Natural killer cell (primary cell): ENCODE measurements at regions not wholly inside any gene's neighbourhood (a gene's known extent, or its start where the extent isn't known, plus 50 kb on each side); places are given as distances from the start of the nearest gene placed in this dataset.

Experiments used
- ATAC-seq, 3 donors: fragments of 150-1000 bp in 2 of 3; fragments of 200-7000 bp in 1 of 3; cut with Tn5 transposase; 1 replicate in 1 of 3; 2 replicates in 2 of 3; pipeline ENCODE4 v1.10.0; 2021; ENCODE audit warnings: mild to moderate bottlenecking in 2 of 3, moderate library complexity in 2 of 3
- DNase-seq, 2 donors: peaks; one replicate each; pipeline versions ENCODE4 v3.0.0 to v3.0.0-alpha.2; 2013 to 2021; ENCODE audit warnings: mixed read lengths in 1 of 2
- H3K27ac ChIP-seq: one replicate; pipeline ENCODE4 v1.5.1; 2013; ENCODE audit warnings: mild to moderate bottlenecking, low read length
- H3K27me3 ChIP-seq: one replicate; pipeline ENCODE4 v1.6.1; 2013; ENCODE audit warnings: low read length; ENCODE audit not compliant: control insufficient read depth, insufficient read depth
- H3K36me3 ChIP-seq: one replicate; pipeline ENCODE4 v1.6.1; 2013; ENCODE audit warnings: low read length; ENCODE audit not compliant: control insufficient read depth, insufficient read depth
- H3K4me1 ChIP-seq: one replicate; pipeline ENCODE4 v1.6.1; 2013; ENCODE audit warnings: low read length; ENCODE audit not compliant: control insufficient read depth, insufficient read depth
- H3K4me3 ChIP-seq: one replicate; pipeline ENCODE4 v1.5.1; 2013; ENCODE audit warnings: low read length
- H3K9me3 ChIP-seq: one replicate; pipeline ENCODE4 v1.6.1; 2013; ENCODE audit warnings: low read length; ENCODE audit not compliant: control insufficient read depth, insufficient read depth
- H3K27ac Mint-ChIP-seq, 2 donors: one replicate each; pipeline ENCODE4 v1.8.0; 2022; ENCODE audit warnings: mild to moderate bottlenecking in 2 of 2, mixed read lengths in 2 of 2, moderate library complexity in 1 of 2
- H3K27me3 Mint-ChIP-seq, 2 donors: one replicate each; pipeline ENCODE4 v1.8.0; 2022; ENCODE audit warnings: low read depth in 2 of 2, mixed read lengths in 2 of 2
- H3K36me3 Mint-ChIP-seq: one replicate; pipeline ENCODE4 v1.8.0; 2022; ENCODE audit warnings: mixed read lengths
- H3K4me1 Mint-ChIP-seq, 2 donors: one replicate each; pipeline ENCODE4 v1.8.0; 2022; ENCODE audit warnings: mixed read lengths in 2 of 2
- H3K4me3 Mint-ChIP-seq: one replicate; pipeline ENCODE4 v1.8.0; 2022; ENCODE audit warnings: mild to moderate bottlenecking, moderate library complexity, mixed read lengths
- H3K9me3 Mint-ChIP-seq, 2 donors: one replicate each; pipeline ENCODE4 v1.8.0; 2022; ENCODE audit warnings: mixed read lengths in 2 of 2
- CTCF ChIP-seq: fragments of 200-600 bp; IDR thresholded peaks from one replicate; pipeline ENCODE4 v1.8.0; 2022; ENCODE audit warnings: antibody characterized with exemption
- WGBS: methylation state at CpG from one replicate; pipeline ENCODE4 v1.1.7; 2013; ENCODE audit warnings: missing lambda C conversion rate; ENCODE audit not compliant: insufficient coverage; 5-methylcytosine and 5-hydroxymethylcytosine counted together
- intact Hi-C: fragments of 100-400 bp; cut with micrococcal nuclease; formaldehyde crosslinking; loops from one replicate; pipeline ENCODE4 v1.14.2; 2022

DNA sequence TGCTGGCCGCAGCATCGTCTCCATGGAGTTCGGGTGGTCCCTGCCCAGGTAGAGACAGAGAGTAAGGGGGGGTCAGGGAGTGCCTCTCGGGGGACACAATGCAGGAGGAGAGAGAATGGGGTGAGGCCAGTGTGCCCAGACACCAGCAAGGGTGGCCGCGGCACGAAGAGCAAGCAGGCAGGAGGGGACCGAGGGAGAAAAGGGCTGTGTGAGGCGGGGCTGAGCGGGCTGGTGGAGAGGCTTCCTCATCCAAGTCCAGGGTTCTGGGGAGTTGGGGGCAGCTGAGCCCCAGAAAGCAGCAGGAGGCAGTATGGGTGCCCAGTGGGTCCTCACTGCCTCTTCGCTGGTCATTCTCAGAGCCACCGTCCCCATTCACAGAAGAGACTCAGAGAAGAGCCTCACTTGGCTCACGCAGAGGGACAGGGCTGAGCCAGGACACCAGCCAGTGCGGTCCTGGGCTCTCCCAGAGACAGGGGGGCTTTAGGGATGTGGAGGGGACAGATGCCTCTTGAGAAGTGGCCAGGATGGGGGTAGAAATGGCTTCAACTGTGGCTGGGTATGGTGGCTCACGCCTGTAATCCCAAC is 78.9 kb downstream of the MICALL2 start:
- ATAC-seq: no peak
- WGBS: 85% methylated on average over 15 of the region's 15 CpGs
- Mint-ChIP-seq H3K36me3 (no peaks in the 10 kb centered on the region), H3K27me3 (peaks cover 0 to 7% of the 10 kb centered on the region in 2 donors), H3K9me3 (peaks cover 3 to 5% of the 10 kb centered on the region in 2 donors), H3K4me1 (no peaks in the 10 kb centered on the region), H3K4me3 (no peak overlapping the region), H3K27ac (no peak overlapping the region)
- no peaks in the 10 kb centered on the region for H3K4me1 ChIP-seq
- DNase-seq: no peak
- peaks cover 3% of the 10 kb centered on the region for H3K27me3 ChIP-seq
- intact Hi-C loops: no loop called here
- no peak overlapping the region for H3K27ac ChIP-seq
- no peaks in the 10 kb centered on the region for H3K36me3 ChIP-seq
- no peaks in the 10 kb centered on the region for H3K9me3 ChIP-seq
- TF ChIP-seq CTCF: no peak
- H3K4me3 ChIP-seq: no peak overlapping the region

DNA sequence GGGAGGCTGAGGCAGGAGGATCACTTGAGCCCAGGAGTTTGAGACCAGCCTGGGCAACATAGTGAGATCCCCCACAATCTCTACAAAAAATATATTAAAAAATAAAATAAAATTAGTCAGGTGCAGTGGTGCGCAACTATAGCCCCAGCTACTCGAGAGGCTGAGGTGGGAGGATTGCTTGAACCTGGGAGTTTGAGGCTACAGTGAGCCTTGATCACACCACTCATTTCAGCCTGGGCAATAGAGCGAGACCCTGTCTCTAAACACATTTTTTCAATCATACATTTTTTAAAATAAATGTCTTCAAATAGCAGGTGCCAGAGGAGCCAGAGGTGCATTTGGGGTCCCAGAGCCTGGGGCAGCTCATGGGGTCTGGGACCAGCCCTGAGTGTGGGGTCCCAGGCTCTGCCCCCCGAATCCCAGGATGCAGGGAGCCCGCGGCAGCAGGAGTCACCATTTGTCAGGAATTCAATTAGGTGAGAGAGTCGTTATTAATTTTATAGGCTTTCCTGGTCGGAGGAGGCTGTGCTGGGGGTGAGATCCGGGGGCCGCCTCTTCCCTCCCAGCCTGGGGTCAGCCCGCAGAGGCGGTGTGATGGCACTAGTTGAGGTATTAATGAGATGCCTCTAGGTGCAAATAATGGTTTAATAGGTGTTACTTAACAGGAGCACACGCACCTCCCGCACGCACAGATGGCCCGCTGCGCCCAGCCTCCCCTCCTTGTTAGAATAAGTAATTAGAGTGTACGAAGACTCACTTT is 78.3 kb downstream of the MICALL2 start:
- 82% methylated on average over 16 of the region's 18 CpGs for WGBS
- TF ChIP-seq CTCF: no peak
- no peak overlapping the region for H3K4me3 Mint-ChIP-seq
- DNase-seq (no peak), ATAC-seq (no peak)
- Histone ChIP-seq H3K9me3 (no peaks in the 10 kb centered on the region), H3K36me3 (no peaks in the 10 kb centered on the region), H3K27ac (no peak overlapping the region), H3K4me1 (no peaks in the 10 kb centered on the region), H3K4me3 (no peak overlapping the region), H3K27me3 (peaks cover 3% of the 10 kb centered on the region)
- H3K27me3 Mint-ChIP-seq: peaks cover 0 to 7% of the 10 kb centered on the region in 2 donors
- no peaks in the 10 kb centered on the region for H3K36me3 Mint-ChIP-seq
- peaks cover 3 to 5% of the 10 kb centered on the region in 2 donors for H3K9me3 Mint-ChIP-seq
- H3K27ac Mint-ChIP-seq: no peak overlapping the region
- intact Hi-C loops: no loop called here
- no peaks in the 10 kb centered on the region for H3K4me1 Mint-ChIP-seq

DNA sequence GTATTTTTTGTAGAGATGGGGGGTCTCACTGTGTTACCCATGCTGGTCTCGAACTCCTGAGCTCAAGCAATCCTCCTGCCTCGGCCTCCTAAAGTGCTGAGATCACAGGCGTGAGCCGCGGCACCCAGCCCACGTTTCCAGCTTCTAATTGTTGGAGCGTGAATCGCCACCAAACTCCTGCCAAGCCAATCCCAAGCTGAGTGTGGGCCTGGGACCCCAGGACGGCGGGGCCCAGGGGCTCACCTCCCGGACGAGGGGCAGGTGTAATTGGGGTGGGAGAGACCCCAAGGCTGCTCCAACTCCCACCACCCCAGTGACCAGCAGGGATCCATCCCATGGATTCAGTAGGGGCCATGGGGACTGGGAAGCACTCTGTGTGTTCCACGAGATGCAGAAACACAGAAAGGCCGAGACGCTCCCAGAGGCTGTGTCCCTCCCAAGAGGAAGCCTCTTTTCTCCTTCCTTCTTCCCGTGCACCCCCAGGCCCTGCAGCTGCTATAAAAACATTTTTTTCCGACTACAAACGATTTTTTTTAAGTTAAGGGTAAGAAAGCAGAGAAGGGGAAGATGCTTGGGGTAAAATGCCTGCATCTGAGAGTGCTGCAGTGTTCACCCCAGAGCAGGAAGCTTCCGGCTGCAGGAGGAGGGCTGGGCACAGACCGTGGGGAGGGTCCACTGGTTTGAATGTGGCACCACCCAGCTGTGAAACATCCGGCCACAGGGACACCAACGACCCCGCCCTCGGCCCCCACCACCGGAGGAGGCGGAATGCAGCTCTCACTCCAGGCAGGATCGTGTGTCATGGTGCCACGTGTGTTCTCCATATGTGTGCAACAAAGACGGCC is 76.5 kb downstream of the MICALL2 start:
- Mint-ChIP-seq H3K36me3 (no peaks in the 10 kb centered on the region), H3K9me3 (peaks cover 3 to 5% of the 10 kb centered on the region in 2 donors), H3K27ac (no peak overlapping the region), H3K27me3 (peaks cover 0 to 10% of the 10 kb centered on the region in 2 donors), H3K4me3 (no peak overlapping the region), H3K4me1 (no peaks in the 10 kb centered on the region)
- 75% methylated on average over 24 of the region's 29 CpGs for WGBS
- no peaks in the 10 kb centered on the region for H3K4me1 ChIP-seq
- no peak for TF ChIP-seq CTCF
- intact Hi-C loops: no loop called here
- DNase-seq (no peak), ATAC-seq (no peak)
- H3K27ac ChIP-seq: no peak overlapping the region
- peaks cover 3% of the 10 kb centered on the region for H3K27me3 ChIP-seq
- H3K4me3 ChIP-seq: no peak overlapping the region
- H3K9me3 ChIP-seq: no peaks in the 10 kb centered on the region
- no peaks in the 10 kb centered on the region for H3K36me3 ChIP-seq
